HUES48 (cell line): ENCODE measurements at regions not wholly inside any gene's neighbourhood (a gene's known extent, or its start where the extent isn't known, plus 50 kb on each side); places are given as distances from the start of the nearest gene placed in this dataset.

Experiments used
- H3K27ac ChIP-seq: one replicate; pipeline ENCODE4 v1.7.0; 2013; ENCODE audit warnings: low read depth, low read length, inconsistent platforms
- H3K27me3 ChIP-seq: 2 replicates; pipeline ENCODE4 v1.6.1; 2013; ENCODE audit warnings: mild to moderate bottlenecking, low read length; ENCODE audit not compliant: control insufficient read depth, insufficient read depth
- H3K36me3 ChIP-seq: 2 replicates; pipeline ENCODE4 v1.6.1; 2013; ENCODE audit warnings: low read length; ENCODE audit not compliant: control insufficient read depth, insufficient read depth
- H3K4me1 ChIP-seq: 2 replicates; pipeline ENCODE4 v1.6.1; 2013; ENCODE audit warnings: mild to moderate bottlenecking, low read length; ENCODE audit not compliant: control insufficient read depth, insufficient read depth
- H3K4me3 ChIP-seq: 2 replicates; pipeline ENCODE4 v1.5.1; 2013; ENCODE audit warnings: mild to moderate bottlenecking, low read depth, low read length
- H3K9ac ChIP-seq: 2 replicates; pipeline ENCODE4 v1.6.1; 2013; ENCODE audit warnings: mild to moderate bottlenecking, low read depth, low read length, moderate library complexity
- H3K9me3 ChIP-seq: 2 replicates; pipeline ENCODE4 v1.6.1; 2013; ENCODE audit warnings: low read length; ENCODE audit not compliant: control insufficient read depth, insufficient read depth

DNA sequence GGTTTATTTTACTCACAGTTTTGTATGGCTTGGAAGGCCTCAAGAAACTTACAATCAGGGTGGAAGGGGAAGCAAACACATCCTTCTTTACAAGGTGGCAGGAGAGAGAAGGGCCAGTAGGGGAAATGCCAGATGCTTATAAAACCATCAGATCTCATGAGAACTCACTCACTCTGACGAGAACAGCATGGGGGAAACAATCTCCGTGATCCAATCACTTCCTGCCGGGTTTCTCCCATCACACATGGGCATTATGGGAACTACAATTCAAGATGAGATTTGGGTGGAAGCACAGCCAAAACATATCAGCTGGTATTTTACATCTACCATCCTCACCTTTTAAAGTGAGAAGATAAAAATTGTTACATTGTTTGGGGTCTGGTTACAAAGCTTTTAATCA is 427.9 kb upstream of the CDH7 start:
- Histone ChIP-seq H3K4me3 (no peak overlapping the region), H3K9ac (no peak overlapping the region), H3K9me3 (no peaks in the 10 kb centered on the region), H3K27me3 (no peaks in the 10 kb centered on the region), H3K4me1 (no peaks in the 10 kb centered on the region), H3K36me3 (no peaks in the 10 kb centered on the region), H3K27ac (no peak overlapping the region)

DNA sequence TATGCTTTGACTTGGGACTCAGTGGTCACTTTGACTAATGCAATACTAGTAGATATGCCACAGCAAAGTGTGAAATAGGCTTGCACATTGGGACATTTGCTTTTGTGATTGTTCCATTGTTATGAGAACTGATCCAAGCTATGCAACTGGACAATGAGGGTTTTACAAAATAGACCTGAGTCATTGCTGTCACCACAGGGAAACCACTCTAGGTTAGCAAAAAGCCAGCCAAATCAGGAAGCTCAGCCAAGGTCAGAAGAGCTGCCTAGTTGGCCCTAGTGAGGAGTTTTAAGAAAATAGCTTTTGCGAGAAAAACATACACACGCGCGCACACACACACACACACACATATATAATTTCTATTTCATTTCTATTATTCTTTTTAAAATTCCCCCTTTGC is 452.4 kb upstream of the CDH7 start:
- Histone ChIP-seq H3K27ac (no peak overlapping the region), H3K9ac (no peak overlapping the region), H3K9me3 (no peaks in the 10 kb centered on the region), H3K27me3 (no peaks in the 10 kb centered on the region), H3K4me3 (no peak overlapping the region), H3K4me1 (no peaks in the 10 kb centered on the region), H3K36me3 (no peaks in the 10 kb centered on the region)

DNA sequence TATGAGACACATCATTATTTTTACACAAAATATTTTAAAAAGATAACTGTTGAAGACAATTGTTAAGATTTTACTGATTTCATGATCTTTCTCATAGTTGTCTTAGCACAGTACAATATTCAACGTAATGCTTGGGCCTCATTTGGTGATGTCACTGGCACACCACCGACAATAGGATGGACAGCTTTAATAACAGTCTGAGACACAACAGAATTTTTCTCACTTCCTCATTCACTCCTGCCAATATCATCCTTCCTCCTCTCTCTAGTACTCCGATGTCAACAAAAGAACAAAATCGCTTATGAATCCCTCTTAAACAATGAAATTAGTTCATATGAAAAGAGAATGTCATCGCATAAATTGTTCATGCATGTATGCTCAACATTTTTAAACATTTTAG is 461.9 kb upstream of the CDH7 start:
- Histone ChIP-seq H3K27me3 (no peaks in the 10 kb centered on the region), H3K36me3 (no peaks in the 10 kb centered on the region), H3K9me3 (no peaks in the 10 kb centered on the region), H3K9ac (no peak overlapping the region), H3K4me3 (no peak overlapping the region), H3K4me1 (no peaks in the 10 kb centered on the region), H3K27ac (no peak overlapping the region)

DNA sequence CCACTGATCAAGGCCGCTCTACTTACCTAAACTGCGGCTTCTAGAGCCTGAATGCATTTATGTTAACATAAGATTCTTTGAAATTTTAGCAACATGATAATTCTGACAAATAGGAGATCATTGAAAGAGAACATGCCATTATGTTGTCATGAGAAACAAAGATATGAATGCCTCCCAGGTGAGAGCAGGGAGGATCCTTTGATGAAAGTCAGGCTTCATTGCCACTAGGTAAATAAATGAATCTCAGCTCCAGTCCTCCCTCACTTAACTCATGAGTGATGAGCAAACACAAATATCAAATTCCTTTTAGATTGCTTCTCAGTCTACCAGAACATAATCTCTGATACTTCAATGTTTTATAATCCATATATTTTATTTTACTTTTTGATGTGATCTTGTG is 463.2 kb upstream of the CDH7 start:
- no peak overlapping the region for H3K27ac ChIP-seq
- H3K27me3 ChIP-seq: no peaks in the 10 kb centered on the region
- no peak overlapping the region for H3K9ac ChIP-seq
- H3K4me1 ChIP-seq: no peaks in the 10 kb centered on the region
- H3K4me3 ChIP-seq: no peak overlapping the region
- H3K9me3 ChIP-seq: no peaks in the 10 kb centered on the region
- H3K36me3 ChIP-seq: no peaks in the 10 kb centered on the region

DNA sequence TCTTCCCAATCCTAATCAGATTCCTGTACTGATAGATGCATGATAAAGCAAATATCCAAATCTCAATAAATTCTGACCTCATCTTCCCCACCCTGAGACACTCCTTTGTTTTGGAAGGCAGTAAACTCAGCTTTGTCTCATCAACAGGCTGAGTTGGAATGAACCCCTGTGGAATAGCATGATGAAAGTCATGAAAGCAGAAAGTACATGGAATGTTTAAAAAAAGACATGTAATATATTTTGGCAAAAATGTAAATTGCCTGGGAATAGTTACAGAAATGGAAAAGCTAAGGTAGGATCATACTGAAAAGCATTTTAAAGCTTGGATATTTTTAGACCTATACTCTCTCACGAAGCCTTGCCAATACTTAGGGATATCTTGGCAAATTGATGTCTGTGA is 468.7 kb upstream of the CDH7 start:
- no peak overlapping the region for H3K27ac ChIP-seq
- H3K4me1 ChIP-seq: peaks cover 18% of the 10 kb centered on the region
- no peaks in the 10 kb centered on the region for H3K9me3 ChIP-seq
- H3K9ac ChIP-seq: no peak overlapping the region
- no peaks in the 10 kb centered on the region for H3K27me3 ChIP-seq
- no peaks in the 10 kb centered on the region for H3K36me3 ChIP-seq
- no peak overlapping the region for H3K4me3 ChIP-seq

DNA sequence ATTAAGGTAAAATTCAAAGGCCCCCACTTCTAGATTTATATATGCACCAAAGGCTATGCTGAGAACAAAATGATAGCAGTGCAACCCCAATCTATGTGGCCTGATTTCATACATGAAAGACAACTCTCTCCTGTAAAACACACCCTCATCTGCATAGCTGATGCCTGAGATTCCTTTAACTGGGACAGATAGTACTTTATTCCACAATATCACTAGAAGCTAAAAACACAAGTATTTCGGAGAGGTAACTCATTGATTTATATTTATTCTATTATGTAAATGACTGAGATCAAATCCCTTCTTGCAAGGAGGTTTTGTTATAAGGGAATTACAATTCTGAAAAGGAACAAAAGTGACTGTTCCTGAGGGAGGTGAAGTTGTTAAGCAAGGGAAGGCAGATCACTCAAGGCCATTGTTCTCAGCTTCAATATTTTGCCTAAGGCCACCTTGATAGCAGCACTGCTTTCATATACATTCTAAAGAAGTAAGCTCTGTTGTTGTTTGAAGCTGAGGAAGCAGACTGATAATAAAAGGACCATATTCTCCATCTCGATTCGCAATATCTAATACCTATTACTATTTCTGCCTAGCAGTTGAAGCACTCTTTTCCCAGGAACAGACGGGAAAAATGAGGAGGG is 471.0 kb upstream of the CDH7 start:
- no peak overlapping the region for H3K4me3 ChIP-seq
- H3K36me3 ChIP-seq: no peaks in the 10 kb centered on the region
- H3K27me3 ChIP-seq: no peaks in the 10 kb centered on the region
- H3K9me3 ChIP-seq: no peaks in the 10 kb centered on the region
- H3K9ac ChIP-seq: no peak overlapping the region
- peaks cover 18% of the 10 kb centered on the region for H3K4me1 ChIP-seq
- H3K27ac ChIP-seq: no peak overlapping the region

DNA sequence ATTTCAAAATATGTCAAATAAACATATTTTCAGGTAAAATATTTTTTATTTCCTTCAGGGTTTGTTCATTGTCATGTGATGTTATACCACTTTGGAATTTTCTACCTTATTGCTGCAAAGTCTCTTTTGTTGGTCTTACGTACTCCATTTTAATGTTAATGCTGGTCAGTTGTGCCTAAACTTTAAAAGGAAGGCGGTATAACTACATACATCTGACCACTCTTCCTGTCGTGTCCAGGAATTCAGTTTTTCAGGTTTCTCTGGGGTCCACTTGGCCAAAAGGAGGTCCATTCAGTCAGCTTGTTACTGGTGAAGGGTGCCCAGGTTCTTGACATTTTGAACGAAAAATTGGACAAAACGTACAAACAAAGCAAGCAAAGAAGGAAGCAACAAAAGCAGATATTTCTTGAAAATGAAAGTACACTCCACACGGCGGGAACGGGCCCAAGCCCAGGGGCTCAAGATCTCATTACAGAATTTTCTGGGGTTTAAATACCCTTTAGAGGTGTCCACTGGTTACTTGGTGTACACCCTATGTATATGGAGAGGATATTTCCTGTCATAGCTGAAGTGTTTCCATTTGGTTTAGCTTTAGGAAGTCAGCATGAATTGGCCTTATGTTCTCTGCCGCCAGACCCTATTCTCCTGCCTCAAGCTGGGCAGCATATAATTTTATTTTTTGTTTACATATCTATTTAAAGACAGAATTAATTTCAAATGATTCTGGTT is 471.7 kb upstream of the CDH7 start:
- Histone ChIP-seq H3K9ac (no peak overlapping the region), H3K9me3 (no peaks in the 10 kb centered on the region), H3K4me3 (no peak overlapping the region), H3K36me3 (no peaks in the 10 kb centered on the region), H3K4me1 (peaks cover 18% of the 10 kb centered on the region), H3K27me3 (no peaks in the 10 kb centered on the region), H3K27ac (no peak overlapping the region)

DNA sequence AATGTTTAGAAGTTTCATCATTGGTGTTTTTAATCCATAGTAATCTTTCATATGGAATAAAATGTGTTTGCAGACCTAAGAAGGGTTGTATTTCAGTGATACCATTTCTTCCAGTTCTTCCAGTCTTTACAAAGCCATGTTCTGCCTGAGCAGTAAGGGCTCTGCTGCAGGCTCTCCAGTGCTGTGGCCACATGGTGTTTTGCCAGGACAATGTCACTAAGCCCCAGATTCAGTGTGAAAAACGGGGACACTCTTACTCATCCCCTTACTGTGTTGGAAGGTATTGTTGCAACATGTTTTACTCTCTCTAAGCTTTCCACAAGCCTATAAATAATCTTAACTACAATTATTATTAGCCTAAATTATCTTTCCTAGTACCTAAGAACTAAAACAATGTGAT is 481.4 kb upstream of the CDH7 start:
- H3K27ac ChIP-seq: no peak overlapping the region
- H3K4me3 ChIP-seq: no peak overlapping the region
- H3K4me1 ChIP-seq: no peaks in the 10 kb centered on the region
- no peak overlapping the region for H3K9ac ChIP-seq
- no peaks in the 10 kb centered on the region for H3K27me3 ChIP-seq
- H3K36me3 ChIP-seq: no peaks in the 10 kb centered on the region
- H3K9me3 ChIP-seq: no peaks in the 10 kb centered on the region

DNA sequence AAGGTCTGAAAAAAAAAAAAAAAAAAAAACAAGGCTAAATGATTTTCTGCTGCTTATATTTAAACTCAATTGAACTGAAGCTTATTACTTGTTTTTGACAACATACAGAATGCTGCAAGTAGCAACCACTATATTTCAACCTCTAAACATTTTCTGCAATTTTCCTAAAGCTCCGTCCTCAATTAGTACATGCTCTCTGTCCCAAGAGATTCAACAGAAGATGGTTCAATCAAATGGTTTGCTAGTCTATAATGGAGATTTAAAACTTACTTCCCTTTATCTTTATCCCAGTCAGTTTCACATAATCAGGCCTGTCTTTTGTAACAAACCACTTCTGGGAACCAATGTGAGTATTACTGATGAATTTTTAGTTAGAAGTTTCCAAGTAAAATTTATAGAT is 485.1 kb upstream of the CDH7 start:
- no peaks in the 10 kb centered on the region for H3K36me3 ChIP-seq
- H3K9ac ChIP-seq: no peak overlapping the region
- no peak overlapping the region for H3K27ac ChIP-seq
- no peak overlapping the region for H3K4me3 ChIP-seq
- no peaks in the 10 kb centered on the region for H3K4me1 ChIP-seq
- H3K9me3 ChIP-seq: no peaks in the 10 kb centered on the region
- no peaks in the 10 kb centered on the region for H3K27me3 ChIP-seq

DNA sequence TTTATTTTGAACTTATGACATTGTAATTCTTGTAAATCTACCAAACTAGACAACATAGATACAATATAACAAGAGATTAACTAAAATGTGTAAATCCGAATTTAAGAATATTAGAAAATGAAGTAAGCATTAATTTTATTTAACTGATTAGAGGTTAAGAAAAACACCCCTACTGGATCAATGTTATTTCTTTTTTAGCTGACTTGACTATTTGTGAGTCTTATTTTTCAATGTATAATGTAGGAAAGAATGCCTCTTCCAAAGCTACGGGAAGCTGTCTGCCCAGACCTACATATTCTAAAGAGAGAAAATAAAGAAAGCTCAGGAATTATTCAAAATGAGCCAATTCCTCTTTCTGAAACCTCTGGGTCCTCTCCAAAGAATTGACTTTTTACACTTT is 490.8 kb upstream of the CDH7 start:
- H3K4me3 ChIP-seq: no peak overlapping the region
- H3K9me3 ChIP-seq: no peaks in the 10 kb centered on the region
- H3K4me1 ChIP-seq: peaks cover 5% of the 10 kb centered on the region; the same call in 1 of the 2 replicates
- no peak overlapping the region for H3K9ac ChIP-seq
- H3K27me3 ChIP-seq: 0 out of 2 replicates have a peak, but pooled peaks cover 2% of the 10 kb centered on the region
- no peaks in the 10 kb centered on the region for H3K36me3 ChIP-seq
- no peak overlapping the region for H3K27ac ChIP-seq

DNA sequence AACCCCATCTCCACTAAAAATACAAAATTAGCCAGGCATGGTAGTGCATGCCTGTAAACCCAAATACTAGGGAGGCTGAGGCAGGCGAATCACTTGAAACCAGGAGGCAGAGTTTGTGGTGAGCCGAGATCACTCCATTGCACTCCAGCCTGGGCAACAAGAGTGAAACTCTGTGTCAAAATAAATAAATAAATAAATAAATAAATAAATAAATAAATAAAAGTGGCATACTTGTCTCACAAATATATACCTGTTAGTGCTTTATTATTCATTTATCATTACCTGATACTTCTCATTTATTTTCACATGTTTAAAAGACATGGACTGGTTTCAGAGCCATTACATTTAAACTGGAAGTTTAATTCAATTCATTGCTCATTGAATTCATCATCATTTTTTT is 491.4 kb upstream of the CDH7 start:
- no peak overlapping the region for H3K4me3 ChIP-seq
- no peaks in the 10 kb centered on the region for H3K9me3 ChIP-seq
- H3K27ac ChIP-seq: no peak overlapping the region
- H3K4me1 ChIP-seq: peaks cover 5% of the 10 kb centered on the region; the same call in 1 of the 2 replicates
- 0 out of 2 replicates have a peak, but pooled peaks cover 2% of the 10 kb centered on the region for H3K27me3 ChIP-seq
- H3K36me3 ChIP-seq: no peaks in the 10 kb centered on the region
- no peak overlapping the region for H3K9ac ChIP-seq
